Activated CD8-positive, alpha-beta memory T cell treated with anti-CD3 and anti-CD28 coated beads, Interleukin-2, amount 10 ng/mL, durations not matched to agents 7 days and 5 days (primary cell): ENCODE measurements at regions not wholly inside any gene's neighbourhood (a gene's known extent, or its start where the extent isn't known, plus 50 kb on each side); places are given as distances from the start of the nearest gene placed in this dataset.

ENCODE experiments used
- ATAC-seq: fragments of 150-1000 bp; cut with Tn5 transposase; one replicate; pipeline ENCODE4 v1.10.0; 2021; ENCODE audit warnings: moderate library complexity
- CTCF ChIA-PET: fragments of 350-600 bp; sonication (Branson Sonifier 250); formaldehyde crosslinking; loops from one replicate; lab custom pipeline; 2021; ENCODE audit warnings: antibody characterized with exemption; lab: Charles Lee
- DNase-seq: peaks from one replicate; pipeline ENCODE4 v3.0.0-alpha.2; 2020
- H3K27ac Mint-ChIP-seq: one replicate; pipeline ENCODE4 v1.8.0; 2021; ENCODE audit warnings: mild to moderate bottlenecking, mixed read lengths
- H3K27me3 Mint-ChIP-seq: one replicate; pipeline ENCODE4 v1.8.0; 2021; ENCODE audit warnings: mixed read lengths
- H3K36me3 Mint-ChIP-seq: one replicate; pipeline ENCODE4 v1.8.0; 2021; ENCODE audit warnings: mild to moderate bottlenecking, mixed read lengths
- H3K4me1 Mint-ChIP-seq: one replicate; pipeline ENCODE4 v1.8.0; 2021; ENCODE audit warnings: mixed read lengths
- H3K4me3 Mint-ChIP-seq: one replicate; pipeline ENCODE4 v1.8.0; 2021; ENCODE audit warnings: mild to moderate bottlenecking, moderate library complexity, mixed read lengths
- H3K9me3 Mint-ChIP-seq: one replicate; pipeline ENCODE4 v1.8.0; 2022; ENCODE audit warnings: low read depth, mixed read lengths

DNA sequence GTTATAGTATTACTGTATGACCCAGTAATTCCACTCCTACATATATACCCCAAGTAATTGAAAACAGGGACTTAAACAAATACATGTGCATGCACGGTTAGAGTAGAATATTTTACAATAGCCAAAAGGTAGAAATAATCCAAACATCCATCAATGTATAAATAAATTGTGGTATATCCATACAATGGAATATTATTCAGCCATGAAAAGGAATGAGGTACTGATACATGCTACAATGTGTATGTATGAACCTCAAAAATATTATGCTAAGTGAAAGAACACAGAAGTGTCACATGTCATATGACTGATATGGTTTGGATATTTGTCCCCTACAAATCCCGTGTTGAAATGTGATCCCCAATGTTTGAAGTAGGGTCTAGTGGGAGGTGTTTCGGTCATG lies 560.8 kb upstream of the LARGE1 start:
- no peak overlapping the region for H3K27ac Mint-ChIP-seq

DNA sequence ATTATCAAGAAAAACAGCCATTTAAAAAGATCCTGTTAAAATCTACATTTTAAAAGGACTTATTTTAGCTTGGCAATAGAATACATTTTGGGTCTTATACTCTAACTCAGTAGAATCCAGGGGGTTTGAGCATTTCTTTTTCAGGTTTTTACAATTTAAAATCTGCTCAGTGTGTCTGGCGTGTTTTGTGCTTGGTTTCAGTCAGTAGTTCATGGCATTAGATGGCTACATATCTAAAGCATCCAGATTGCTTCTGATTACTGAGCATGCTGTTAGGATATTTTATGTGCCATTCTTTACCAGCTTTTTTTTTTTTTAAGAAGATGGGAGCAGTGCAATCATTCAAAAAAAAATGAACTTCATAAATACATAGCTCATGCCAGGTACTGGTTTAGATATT lies 566.1 kb upstream of the LARGE1 start:
- ATAC-seq (no peak), DNase-seq (no peak)
- H3K4me1 Mint-ChIP-seq = no peaks in the 10 kb centered on the region
- H3K36me3 Mint-ChIP-seq = no peaks in the 10 kb centered on the region
- no peak overlapping the region for H3K4me3 Mint-ChIP-seq
- CTCF ChIA-PET = no interaction called here
- H3K9me3 Mint-ChIP-seq = peaks cover 6% of the 10 kb centered on the region
- no peaks in the 10 kb centered on the region for H3K27me3 Mint-ChIP-seq
- no peak overlapping the region for H3K27ac Mint-ChIP-seq

More for the DNA sequence above, 560.8 kb upstream of the LARGE1 start:
- peaks cover 3% of the 10 kb centered on the region for H3K9me3 Mint-ChIP-seq
- H3K4me3 Mint-ChIP-seq = no peak overlapping the region
- CTCF ChIA-PET = no interaction called here
- no peaks in the 10 kb centered on the region for H3K36me3 Mint-ChIP-seq
- H3K4me1 Mint-ChIP-seq = no peaks in the 10 kb centered on the region
- ATAC-seq = no peak
- no peak for DNase-seq
- no peaks in the 10 kb centered on the region for H3K27me3 Mint-ChIP-seq

DNA sequence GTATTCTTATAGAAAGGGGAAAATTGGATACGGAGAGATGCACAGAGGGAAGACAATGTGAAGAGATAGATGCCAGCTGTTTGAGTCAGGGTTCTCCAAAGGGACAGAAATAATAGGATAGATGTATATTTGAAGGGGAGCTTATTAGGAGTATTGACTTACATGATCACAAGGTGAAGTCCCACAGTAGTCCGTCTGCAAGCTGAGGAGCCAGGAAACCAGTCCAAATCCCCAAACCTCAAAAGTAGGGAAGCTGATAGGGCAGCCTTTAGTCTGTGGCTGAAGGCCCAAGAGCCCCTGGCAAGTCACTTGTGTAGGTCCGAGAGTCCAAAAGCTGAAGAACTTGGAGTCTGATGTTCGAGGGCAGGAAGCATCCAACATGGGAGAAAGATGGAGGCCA lies 569.6 kb upstream of the LARGE1 start:
- DNase-seq = no peak
- Mint-ChIP-seq H3K9me3 (peaks cover 15% of the 10 kb centered on the region), H3K27me3 (no peaks in the 10 kb centered on the region), H3K4me1 (no peaks in the 10 kb centered on the region), H3K36me3 (no peaks in the 10 kb centered on the region), H3K4me3 (no peak overlapping the region), H3K27ac (no peak overlapping the region)
- ATAC-seq = no peak
- CTCF ChIA-PET = no interaction called here

DNA sequence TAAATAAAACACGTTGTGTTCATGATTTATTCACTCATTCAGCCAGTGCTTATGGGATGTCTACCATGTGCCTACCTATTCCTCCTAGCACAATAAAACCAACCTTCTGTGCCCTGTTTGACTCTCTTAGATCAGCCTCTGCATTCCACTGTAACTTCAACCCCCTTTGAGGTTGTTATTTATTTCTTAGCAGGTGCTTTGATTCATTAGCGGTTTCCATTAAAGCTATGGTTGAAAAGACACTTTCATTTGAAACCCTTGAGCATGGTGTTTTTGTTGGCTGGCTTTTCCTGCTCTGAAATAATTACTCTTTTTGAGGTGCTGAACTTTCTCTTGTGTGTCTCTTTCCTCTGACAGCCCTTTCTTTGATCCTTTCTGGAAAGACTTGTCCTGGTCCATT lies 570.6 kb upstream of the LARGE1 start:
- Mint-ChIP-seq H3K4me3 (no peak overlapping the region), H3K36me3 (no peaks in the 10 kb centered on the region), H3K27ac (no peak overlapping the region), H3K27me3 (no peaks in the 10 kb centered on the region), H3K9me3 (peaks cover 17% of the 10 kb centered on the region), H3K4me1 (no peaks in the 10 kb centered on the region)
- CTCF ChIA-PET = no interaction called here
- DNase-seq = no peak
- no peak for ATAC-seq

DNA sequence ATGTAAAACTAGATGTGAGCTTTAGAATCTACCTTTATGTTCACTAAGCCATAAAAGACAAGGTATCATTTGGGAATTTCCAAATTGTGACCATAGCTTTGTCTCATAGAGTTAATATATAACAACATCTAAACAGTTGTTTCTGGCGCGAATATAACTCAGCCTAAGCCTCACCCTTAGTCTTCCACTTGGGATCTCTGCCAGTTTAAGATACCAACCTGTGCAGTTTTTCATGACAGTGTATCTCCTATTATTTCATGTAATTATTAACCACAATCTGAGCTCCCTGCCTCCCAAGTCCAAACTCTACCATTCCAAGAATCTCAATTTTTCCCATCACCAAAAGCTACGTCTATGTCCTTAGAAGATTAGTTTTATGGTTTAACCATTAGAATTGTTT lies 572.5 kb upstream of the ISX start:
- Mint-ChIP-seq H3K4me1 (no peaks in the 10 kb centered on the region), H3K36me3 (no peaks in the 10 kb centered on the region), H3K27me3 (no peaks in the 10 kb centered on the region), H3K4me3 (no peak overlapping the region), H3K27ac (no peak overlapping the region), H3K9me3 (peaks cover 14% of the 10 kb centered on the region)
- CTCF ChIA-PET = no interaction called here
- DNase-seq = no peak
- ATAC-seq = no peak

DNA sequence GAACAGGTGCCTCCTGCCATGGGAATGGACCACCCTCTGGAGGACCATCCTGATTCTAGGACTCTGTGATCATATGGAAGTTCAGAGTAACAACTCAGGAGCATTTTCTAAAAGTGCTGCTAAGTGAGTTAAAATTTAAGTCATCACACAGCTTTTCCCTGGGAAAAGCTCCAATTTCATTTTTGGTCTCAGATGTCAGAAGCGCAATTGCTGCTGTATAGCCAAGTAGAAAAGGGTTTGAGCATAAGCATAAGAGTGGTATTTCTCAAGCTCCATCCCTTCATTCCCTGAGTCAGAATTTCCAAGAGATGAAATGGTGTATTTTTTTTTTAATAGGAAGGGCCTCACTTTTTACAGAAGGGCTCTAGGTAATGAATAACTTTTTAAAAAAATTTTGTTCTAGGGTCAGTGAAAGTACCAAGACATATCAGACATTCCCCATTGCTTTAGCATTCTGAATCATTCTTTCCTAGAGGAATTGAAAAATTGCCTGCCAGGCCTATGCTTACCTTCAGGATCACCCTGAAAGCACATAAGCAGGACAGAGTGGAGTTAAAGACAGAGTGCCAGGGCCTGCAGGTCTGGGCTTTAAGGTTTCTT lies 564.5 kb upstream of the ISX start:
- CTCF ChIA-PET = no interaction called here
- Mint-ChIP-seq H3K4me3 (no peak overlapping the region), H3K27me3 (no peaks in the 10 kb centered on the region), H3K9me3 (peaks cover 4% of the 10 kb centered on the region), H3K27ac (no peak overlapping the region), H3K36me3 (no peaks in the 10 kb centered on the region), H3K4me1 (no peaks in the 10 kb centered on the region)
- no peak for DNase-seq
- ATAC-seq = no peak

DNA sequence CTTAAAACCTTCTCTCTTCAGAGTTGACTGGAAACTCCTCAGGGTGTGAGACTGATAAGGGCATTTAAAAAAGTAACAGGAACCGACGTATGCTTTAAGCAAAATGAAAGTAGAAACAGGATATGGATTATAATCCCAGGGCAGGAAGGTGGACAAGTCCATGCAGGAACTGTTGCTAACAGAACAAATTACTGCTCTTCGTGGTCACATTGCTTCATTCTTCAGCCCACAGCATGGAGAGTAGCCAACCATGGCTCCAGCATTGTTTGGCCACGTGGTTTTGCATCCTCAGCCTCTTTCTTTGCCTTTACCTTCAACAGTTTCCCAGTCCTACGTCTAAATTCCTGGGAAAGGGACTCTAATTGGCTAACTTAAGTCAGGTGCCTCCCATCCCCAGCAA lies 563.1 kb upstream of the ISX start:
- no peak overlapping the region for H3K4me3 Mint-ChIP-seq
- H3K36me3 Mint-ChIP-seq = no peaks in the 10 kb centered on the region
- H3K4me1 Mint-ChIP-seq = no peaks in the 10 kb centered on the region
- CTCF ChIA-PET = no interaction called here
- no peak overlapping the region for H3K27ac Mint-ChIP-seq
- DNase-seq = no peak
- H3K27me3 Mint-ChIP-seq = no peaks in the 10 kb centered on the region
- H3K9me3 Mint-ChIP-seq = peaks cover 4% of the 10 kb centered on the region
- ATAC-seq = no peak

DNA sequence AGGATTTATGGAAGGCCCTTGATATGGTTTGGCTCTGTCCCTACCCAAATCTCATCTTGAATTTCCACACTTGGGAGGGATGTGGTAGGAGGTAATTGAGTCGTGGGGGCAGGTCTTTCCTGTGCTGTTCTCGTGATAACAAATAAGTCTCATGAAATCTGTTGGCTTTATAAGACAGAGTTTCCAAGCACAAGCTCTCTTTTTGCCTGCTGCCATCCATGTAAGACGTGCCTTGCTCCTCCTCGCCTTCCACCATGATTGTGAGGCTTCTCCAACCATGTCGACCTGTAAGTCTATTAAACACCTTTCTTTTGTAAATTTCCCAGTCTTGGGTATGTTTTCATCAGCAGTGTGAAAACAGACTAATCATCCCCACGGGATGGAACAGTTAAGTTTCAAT lies 557.2 kb upstream of the ISX start:
- ATAC-seq (no peak), DNase-seq (no peak)
- H3K9me3 Mint-ChIP-seq = no peaks in the 10 kb centered on the region
- H3K36me3 Mint-ChIP-seq = no peaks in the 10 kb centered on the region
- no peaks in the 10 kb centered on the region for H3K27me3 Mint-ChIP-seq
- no peaks in the 10 kb centered on the region for H3K4me1 Mint-ChIP-seq
- CTCF ChIA-PET = no interaction called here
- no peak overlapping the region for H3K4me3 Mint-ChIP-seq
- H3K27ac Mint-ChIP-seq = no peak overlapping the region

DNA sequence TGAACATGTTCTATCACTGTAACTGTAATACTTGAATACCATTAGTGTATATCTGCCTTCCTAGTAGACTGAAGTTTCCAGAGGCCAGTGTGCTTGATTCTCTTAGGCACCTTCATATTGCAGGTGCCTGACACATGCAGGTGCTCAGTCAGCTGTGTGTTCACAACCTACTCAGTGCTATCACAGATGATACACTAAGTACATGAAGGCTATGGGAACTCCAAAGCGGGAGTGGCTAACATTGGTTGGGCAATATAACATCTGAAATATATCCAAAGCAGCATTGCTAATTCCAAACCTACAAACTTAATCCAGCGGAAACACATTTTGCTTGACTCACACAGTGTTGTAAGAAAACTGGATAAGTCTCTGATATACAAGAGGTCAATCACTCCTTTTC lies 539.3 kb upstream of the ISX start:
- no peaks in the 10 kb centered on the region for H3K4me1 Mint-ChIP-seq
- H3K27me3 Mint-ChIP-seq = no peaks in the 10 kb centered on the region
- CTCF ChIA-PET = no interaction called here
- H3K4me3 Mint-ChIP-seq = no peak overlapping the region
- ATAC-seq (no peak), DNase-seq (no peak)
- no peak overlapping the region for H3K27ac Mint-ChIP-seq
- peaks cover 2% of the 10 kb centered on the region for H3K9me3 Mint-ChIP-seq
- H3K36me3 Mint-ChIP-seq = no peaks in the 10 kb centered on the region

DNA sequence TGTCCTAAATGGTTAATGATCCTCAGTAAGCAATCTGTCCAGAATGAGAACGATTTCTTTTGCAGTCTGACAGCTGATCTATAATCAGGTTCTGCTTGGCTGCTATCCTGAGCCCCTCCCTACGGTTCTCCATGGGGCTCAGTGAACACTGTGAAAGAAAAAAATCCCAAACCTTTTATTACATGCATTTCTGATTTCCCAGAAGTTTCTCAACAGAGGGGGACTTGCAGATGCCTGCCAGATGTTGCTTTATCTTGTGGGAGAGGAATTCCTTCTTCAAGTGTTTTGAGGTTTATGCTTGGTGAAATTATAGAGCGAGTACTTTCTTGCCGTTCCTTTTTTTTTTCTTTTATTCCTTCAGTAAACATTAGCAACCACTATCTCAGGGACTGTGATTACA lies 531.9 kb upstream of the ISX start:
- no peaks in the 10 kb centered on the region for H3K27me3 Mint-ChIP-seq
- no peak for ATAC-seq
- no peak for DNase-seq
- peaks cover 10% of the 10 kb centered on the region for H3K9me3 Mint-ChIP-seq
- H3K27ac Mint-ChIP-seq = no peak overlapping the region
- no peak overlapping the region for H3K4me3 Mint-ChIP-seq
- no peaks in the 10 kb centered on the region for H3K4me1 Mint-ChIP-seq
- no peaks in the 10 kb centered on the region for H3K36me3 Mint-ChIP-seq
- CTCF ChIA-PET = no interaction called here

DNA sequence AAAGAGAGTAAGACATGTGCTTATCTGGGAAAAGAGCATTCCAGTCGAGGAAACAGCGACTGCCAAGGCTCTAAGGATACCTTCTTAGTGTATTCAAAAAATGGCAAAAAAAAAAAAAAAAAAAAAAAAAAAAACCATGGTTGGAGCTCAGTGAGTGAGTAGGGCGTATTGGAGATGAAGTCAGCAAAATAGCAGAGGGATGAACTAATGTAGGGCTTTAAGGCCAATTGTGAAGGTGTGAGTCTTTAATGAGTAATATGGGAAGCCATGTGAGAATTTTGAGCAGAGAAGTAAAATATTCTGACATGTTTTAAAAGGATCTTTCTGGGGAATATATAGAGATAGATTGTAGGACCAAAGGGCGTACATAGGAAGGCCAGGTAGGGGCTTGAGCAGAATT lies 498.6 kb upstream of the ISX start:
- Mint-ChIP-seq H3K4me3 (no peak overlapping the region), H3K9me3 (peaks cover 16% of the 10 kb centered on the region)

DNA sequence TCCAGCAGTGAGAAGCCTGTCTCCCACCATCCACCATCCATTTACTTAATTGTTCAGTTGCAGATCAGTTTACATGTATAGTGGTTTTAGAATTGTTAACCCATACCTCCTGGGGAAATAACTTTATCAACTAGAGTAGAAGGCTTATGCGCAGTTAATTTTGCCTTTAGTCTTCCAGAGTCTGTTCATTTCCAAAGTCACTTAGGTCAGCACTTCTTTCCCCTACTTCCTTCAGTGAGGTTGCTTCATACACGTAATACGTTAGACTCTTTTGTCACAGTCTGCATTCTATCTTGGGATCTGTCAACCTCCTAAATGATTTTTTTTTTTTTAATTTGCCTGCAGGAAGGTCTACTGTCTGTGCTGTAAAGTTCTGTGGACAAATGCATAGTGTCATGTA lies 495.6 kb upstream of the ISX start:
- Mint-ChIP-seq H3K27me3 (no peaks in the 10 kb centered on the region), H3K36me3 (no peaks in the 10 kb centered on the region), H3K9me3 (peaks cover 13% of the 10 kb centered on the region), H3K27ac (no peak overlapping the region), H3K4me1 (no peaks in the 10 kb centered on the region), H3K4me3 (no peak overlapping the region)
- DNase-seq (no peak), ATAC-seq (no peak)
- CTCF ChIA-PET = no interaction called here

More for the DNA sequence above, 498.6 kb upstream of the ISX start:
- no peak overlapping the region for H3K27ac Mint-ChIP-seq
- CTCF ChIA-PET = interaction anchor here (0.6 kb wide), 1 partner anchor 900 kb away, joined by 4 read pairs; no protein-coding TSS in a partner anchor
- no peaks in the 10 kb centered on the region for H3K4me1 Mint-ChIP-seq
- ATAC-seq (no peak), DNase-seq (no peak)
- no peaks in the 10 kb centered on the region for H3K36me3 Mint-ChIP-seq
- H3K27me3 Mint-ChIP-seq = no peaks in the 10 kb centered on the region

DNA sequence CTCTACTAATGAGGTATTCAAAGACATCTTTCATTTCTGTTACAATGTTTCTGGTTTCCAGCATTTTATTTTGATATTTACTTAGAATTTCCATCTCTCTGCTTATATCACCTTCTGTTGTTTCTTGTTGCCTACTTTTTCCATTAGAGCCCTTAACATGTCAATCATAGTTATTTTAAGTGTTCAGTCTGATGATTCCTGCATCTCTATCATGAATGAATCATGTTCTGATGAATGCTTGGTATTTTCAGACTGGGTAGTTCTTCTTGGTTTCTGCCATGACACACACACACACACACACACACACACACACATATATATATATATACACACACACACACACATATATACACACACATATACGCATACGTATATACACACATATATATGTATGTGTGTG lies 486.4 kb upstream of the ISX start:
- CTCF ChIA-PET = no interaction called here
- DNase-seq (no peak), ATAC-seq (no peak)
- Mint-ChIP-seq H3K4me1 (no peaks in the 10 kb centered on the region), H3K9me3 (peaks cover 4% of the 10 kb centered on the region), H3K4me3 (no peak overlapping the region), H3K27ac (no peak overlapping the region), H3K36me3 (no peaks in the 10 kb centered on the region), H3K27me3 (no peaks in the 10 kb centered on the region)

DNA sequence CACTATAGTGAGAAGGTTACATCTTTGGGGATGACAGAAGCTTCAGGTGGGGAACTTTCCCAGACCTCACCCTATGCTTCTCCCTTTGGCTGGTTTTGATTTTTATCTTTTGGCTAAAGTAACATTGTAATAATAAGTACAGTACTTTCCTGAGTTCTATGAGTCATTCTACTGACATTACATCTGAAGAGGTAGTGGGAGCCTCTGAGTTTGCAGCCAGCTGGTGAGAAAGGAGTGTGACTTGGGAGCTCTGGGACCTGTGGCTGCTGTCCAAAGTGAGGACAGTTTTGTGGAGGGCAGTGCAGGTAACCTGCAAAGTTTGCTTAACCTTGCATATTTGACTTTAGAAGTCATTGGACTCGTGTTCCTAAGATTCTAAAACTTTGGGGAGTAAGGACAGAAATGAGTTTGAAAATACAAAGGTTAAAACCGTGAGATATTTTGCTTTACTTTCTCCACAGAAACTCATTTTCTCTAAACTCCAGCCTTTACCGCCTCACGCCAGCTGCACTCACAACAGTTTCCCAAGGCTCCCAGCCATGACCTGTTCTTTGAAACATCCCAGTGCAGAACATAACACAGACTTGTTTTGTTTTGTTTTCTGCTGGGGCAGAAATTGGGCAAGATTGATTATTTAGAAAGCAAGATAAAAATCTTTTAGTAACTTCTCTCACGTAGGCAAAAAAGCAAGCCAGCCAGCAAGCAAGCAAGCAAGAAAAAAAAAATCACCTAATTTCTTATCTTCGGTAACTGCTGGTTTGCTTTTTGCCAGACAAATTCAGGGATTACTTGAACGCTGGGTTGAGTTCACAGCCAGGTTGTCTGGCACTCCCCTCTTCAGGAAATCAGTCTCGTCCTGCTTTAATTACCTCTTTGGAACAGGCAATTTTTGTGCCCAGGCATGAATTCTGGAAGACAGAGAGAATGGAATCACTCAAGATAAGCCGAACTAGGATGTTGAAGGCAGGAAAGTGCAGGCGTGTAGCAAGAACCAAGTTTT lies 478.3 kb upstream of the ISX start:
- ATAC-seq (no peak), DNase-seq (no peak)

More for the DNA sequence above, 478.3 kb upstream of the ISX start:
- Mint-ChIP-seq H3K9me3 (peaks cover 15% of the 10 kb centered on the region), H3K27me3 (no peaks in the 10 kb centered on the region), H3K27ac (no peak overlapping the region), H3K4me1 (no peaks in the 10 kb centered on the region), H3K4me3 (no peak overlapping the region), H3K36me3 (no peaks in the 10 kb centered on the region)
- CTCF ChIA-PET = no interaction called here
